A549 (cell line): ENCODE measurements at regions not wholly inside any gene's neighbourhood (a gene's known extent, or its start where the extent isn't known, plus 50 kb on each side); places are given as distances from the start of the nearest gene placed in this dataset.

Experiments
- ATAC-seq, 2 experiments: fragments of 200-7000 bp in 1 of 2; fragments of >200 bp in 1 of 2; cut with Nextera tagmentation in 1 of 2; cut with Tn5 transposase in 1 of 2; 3 replicates each; pipeline versions ENCODE4 v1.8.0 to v1.9.1; 2018 to 2020; ENCODE audit warnings: mild to moderate bottlenecking in 1 of 2, moderate library complexity in 1 of 2
- CTCF ChIA-PET: fragments of 300-600 bp; sonication (Branson Sonifier 250); formaldehyde crosslinking; extraction: SDS; loops from one replicate; lab custom pipeline; 2021; ENCODE audit warnings: antibody characterized with exemption, inconsistent platforms; lab: Yijun Ruan, JAX
- POLR2A ChIA-PET: fragments of 350-600 bp; formaldehyde crosslinking; extraction: SDS; loops from one replicate; lab custom pipeline; 2021; ENCODE audit warnings: antibody characterized with exemption, inconsistent platforms; lab: Yijun Ruan, JAX
- DNase-seq, 2 experiments: peaks; one replicate each; pipeline versions ENCODE4 v3.0.0 to v3.0.0-alpha.2; 2011 to 2016; ENCODE audit warnings: low read depth in 1 of 2, low spot score in 1 of 2
- FAIRE-seq: peaks from 2 replicates; lab custom pipeline; 2011; peaks lifted over from hg19 to GRCh38; lab: Jason Lieb, UNC
- H3K27ac ChIP-seq, 2 experiments: fragments of >200 bp; sonication (Bioruptor Twin); formaldehyde crosslinking; 3 replicates each; pipeline ENCODE4 v1.5.1; 2016 to 2017
- H3K4me1 ChIP-seq: fragments of >200 bp; sonication (Bioruptor Twin); formaldehyde crosslinking; 3 replicates; pipeline ENCODE4 v1.6.1; 2016
- H3K4me2 ChIP-seq: fragments of >200 bp; sonication (Bioruptor Twin); formaldehyde crosslinking; 3 replicates; pipeline ENCODE4 v1.6.1; 2016
- H3K4me3 ChIP-seq: fragments of >200 bp; sonication (Bioruptor Twin); formaldehyde crosslinking; 3 replicates; pipeline ENCODE4 v1.5.1; 2016
- H3K9me3 ChIP-seq: fragments of >200 bp; sonication (Bioruptor Twin); formaldehyde crosslinking; 3 replicates; pipeline ENCODE4 v1.6.1; 2016
- ATOH8 ChIP-seq: fragments of 250-450 bp; sonication (Bioruptor Pico); IDR thresholded peaks from 2 replicates; pipeline ENCODE4 v1.5.0; 2020; ENCODE audit warnings: low read depth, mild to moderate bottlenecking, moderate library complexity
- CHD2 ChIP-seq: fragments of 150-350 bp; IDR thresholded peaks from 2 replicates; pipeline ENCODE4 v1.6.1; 2014; ENCODE audit warnings: low read length; ENCODE audit not compliant: partially characterized antibody
- CTCF ChIP-seq: fragments of >200 bp; sonication (Bioruptor Twin); formaldehyde crosslinking; IDR thresholded peaks from 3 replicates; pipeline ENCODE4 v1.5.1; 2016
- EHF ChIP-seq: fragments of 250-450 bp; sonication (Bioruptor Pico); IDR thresholded peaks from 2 replicates; pipeline ENCODE4 v1.5.0; 2020; ENCODE audit warnings: mild to moderate bottlenecking
- ELK1 ChIP-seq: fragments of 150-350 bp; IDR thresholded peaks from 2 replicates; pipeline ENCODE4 v1.6.1; 2014; ENCODE audit warnings: low read depth, mild to moderate bottlenecking, low read length
- EP300 ChIP-seq, 2 experiments: fragments of >200 bp; sonication (Bioruptor Twin); formaldehyde crosslinking; IDR thresholded peaks; 2 replicates in 1 of 2; 3 replicates in 1 of 2; pipeline ENCODE4 v1.6.1; 2016 to 2017
- ESRRA ChIP-seq: fragments of 150-350 bp; IDR thresholded peaks from 2 replicates; pipeline ENCODE4 v1.6.1; 2014; ENCODE audit warnings: mild to moderate bottlenecking, low read length, borderline replicate concordance
- FOXS1 ChIP-seq: fragments of 250-450 bp; sonication (Bioruptor Pico); IDR thresholded peaks from 2 replicates; pipeline ENCODE4 v1.5.0; 2020; ENCODE audit warnings: mild to moderate bottlenecking, moderate library complexity
- HES2 ChIP-seq: fragments of >200 bp; sonication (Bioruptor Twin); formaldehyde crosslinking; IDR thresholded peaks from 2 replicates; pipeline ENCODE4 v1.6.1; 2016
- HOXB13 ChIP-seq: fragments of 250-450 bp; sonication (Bioruptor Pico); IDR thresholded peaks from 2 replicates; pipeline ENCODE4 v1.5.0; 2020; ENCODE audit warnings: low read depth, mild to moderate bottlenecking, moderate library complexity
- JUN ChIP-seq, 2 experiments: fragments of >200 bp; sonication (Bioruptor Twin); formaldehyde crosslinking; IDR thresholded peaks; 2 replicates in 1 of 2; 3 replicates in 1 of 2; pipeline ENCODE4 v1.6.1; 2016 to 2017
- MAFK ChIP-seq: fragments of 450-650 bp; IDR thresholded peaks from 2 replicates; pipeline ENCODE4 v1.6.1; 2014; ENCODE audit not compliant: partially characterized antibody
- MAZ ChIP-seq: fragments of 150-350 bp; IDR thresholded peaks from 2 replicates; pipeline ENCODE4 v1.6.1; 2014; ENCODE audit warnings: antibody characterized with exemption, low read depth, low read length, borderline replicate concordance
- MYC ChIP-seq: IDR thresholded peaks from 2 replicates; pipeline ENCODE4 v1.6.1; 2012; ENCODE audit warnings: mild to moderate bottlenecking, inconsistent platforms, low read length, improper control_type of control experiment, borderline replicate concordance
- POLR2A ChIP-seq: IDR thresholded peaks from 2 replicates; pipeline ENCODE4 v1.6.1; 2012; ENCODE audit warnings: mild to moderate bottlenecking, low read length
- RARB ChIP-seq: fragments of 250-450 bp; sonication (Bioruptor Pico); IDR thresholded peaks from 2 replicates; pipeline ENCODE4 v1.8.0; 2021; ENCODE audit warnings: mild to moderate bottlenecking, moderate library complexity
- RCOR1 ChIP-seq: fragments of 150-350 bp; IDR thresholded peaks from 2 replicates; pipeline ENCODE4 v1.6.1; 2014; ENCODE audit warnings: antibody characterized with exemption, low read length, low read depth
- RFX5 ChIP-seq: fragments of 450-650 bp; IDR thresholded peaks from 2 replicates; pipeline ENCODE4 v1.7.1; 2014; ENCODE audit warnings: antibody characterized with exemption, mild to moderate bottlenecking, moderate library complexity
- SMC3 ChIP-seq: fragments of >200 bp; sonication (Bioruptor Twin); formaldehyde crosslinking; IDR thresholded peaks from 3 replicates; pipeline ENCODE4 v1.6.1; 2018; ENCODE audit warnings: inconsistent platforms
- TFCP2L1 ChIP-seq: fragments of 250-450 bp; sonication (Bioruptor Pico); IDR thresholded peaks from 2 replicates; pipeline ENCODE4 v1.5.0; 2021; ENCODE audit warnings: mild to moderate bottlenecking
- USF2 ChIP-seq: fragments of 450-650 bp; IDR thresholded peaks from 2 replicates; pipeline ENCODE4 v1.6.1; 2014; ENCODE audit warnings: antibody characterized with exemption
- ZSCAN20 ChIP-seq: fragments of 250-450 bp; sonication (Bioruptor Pico); IDR thresholded peaks from 2 replicates; pipeline ENCODE4 v1.8.0; 2022; ENCODE audit warnings: mild to moderate bottlenecking, moderate library complexity
- WGBS: methylation state at CpG from one replicate; pipeline ENCODE4 v1.1.6; 2017; ENCODE audit errors: missing lambda C conversion rate; 5-methylcytosine and 5-hydroxymethylcytosine counted together
- TF ChIP-seq, protein P1 (sequence below): fragments of 250-450 bp; sonication (Bioruptor Pico); IDR thresholded peaks from 2 replicates; pipeline ENCODE4 v1.5.0; 2021; ENCODE audit warnings: mild to moderate bottlenecking, moderate library complexity, borderline replicate concordance

- POLR2A ChIA-PET, result no interaction called here
- no peak for TF ChIP-seq ESRRA
- TF ChIP-seq CHD2, result no peak
- TF ChIP-seq HOXB13, result no peak
- no peak for TF ChIP-seq CTCF
- no peak for TF ChIP-seq ZSCAN20 (CRISPR knock-in tag)
- TF ChIP-seq EP300 (IDR thresholded peaks at IDR 0.05), result no peak
- TF ChIP-seq POLR2A, result no peak
- no peak for TF ChIP-seq RARB (CRISPR knock-in tag)
- no peak for TF ChIP-seq ATOH8
- TF ChIP-seq MYC, result no peak
- TF ChIP-seq SMC3, result no peak
- TF ChIP-seq MAZ, result no peak
- TF ChIP-seq, protein P1, sequence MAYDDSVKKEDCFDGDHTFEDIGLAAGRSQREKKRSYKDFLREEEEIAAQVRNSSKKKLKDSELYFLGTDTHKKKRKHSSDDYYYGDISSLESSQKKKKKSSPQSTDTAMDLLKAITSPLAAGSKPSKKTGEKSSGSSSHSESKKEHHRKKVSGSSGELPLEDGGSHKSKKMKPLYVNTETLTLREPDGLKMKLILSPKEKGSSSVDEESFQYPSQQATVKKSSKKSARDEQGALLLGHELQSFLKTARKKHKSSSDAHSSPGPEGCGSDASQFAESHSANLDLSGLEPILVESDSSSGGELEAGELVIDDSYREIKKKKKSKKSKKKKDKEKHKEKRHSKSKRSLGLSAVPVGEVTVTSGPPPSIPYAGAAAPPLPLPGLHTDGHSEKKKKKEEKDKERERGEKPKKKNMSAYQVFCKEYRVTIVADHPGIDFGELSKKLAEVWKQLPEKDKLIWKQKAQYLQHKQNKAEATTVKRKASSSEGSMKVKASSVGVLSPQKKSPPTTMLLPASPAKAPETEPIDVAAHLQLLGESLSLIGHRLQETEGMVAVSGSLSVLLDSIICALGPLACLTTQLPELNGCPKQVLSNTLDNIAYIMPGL (CRISPR knock-in tag), result no peak
- TF ChIP-seq RFX5, result no peak
- no peak for TF ChIP-seq MAFK
- TF ChIP-seq RCOR1, result no peak
- TF ChIP-seq HES2, result no peak
- TF ChIP-seq ELK1, result no peak
- no peak for TF ChIP-seq TFCP2L1
- TF ChIP-seq USF2, result no peak
- no peak for DNase-seq
- no peaks in the 10 kb centered on the region for H3K4me1 ChIP-seq
- no peak for FAIRE-seq
- no peak overlapping the region for H3K4me2 ChIP-seq
- no peak for ATAC-seq
- no peak overlapping the region for H3K4me3 ChIP-seq
- H3K9me3 ChIP-seq, result no peaks in the 10 kb centered on the region
- CTCF ChIA-PET, result no interaction called here
- WGBS, result 17% methylated on average over 3 of the region's 3 CpGs
- no peak overlapping the region for H3K27ac ChIP-seq
Measured at GRCh38 chr13:107099661-107100060, 531.7 kb upstream of the ARGLU1 start.

GRCh38 chr13:107097916-107098315 lies 530.0 kb upstream of the ARGLU1 start:
- no peak for FAIRE-seq
- CTCF ChIA-PET, result no interaction called here
- WGBS, result 63% methylated on average over 7 of the region's 7 CpGs
- Histone ChIP-seq H3K9me3 (no peaks in the 10 kb centered on the region), H3K27ac (no peak overlapping the region), H3K4me2 (no peak overlapping the region), H3K4me3 (no peak overlapping the region), H3K4me1 (no peaks in the 10 kb centered on the region)
- DNase-seq, result no peak
- POLR2A ChIA-PET, result no interaction called here
- ATAC-seq, result no peak
- TF ChIP-seq JUN (IDR thresholded peaks at IDR 0.05), result no peak
- no peak for TF ChIP-seq FOXS1 (CRISPR knock-in tag)
- TF ChIP-seq, protein P1 (CRISPR knock-in tag), result no peak
- no peak for TF ChIP-seq EHF (CRISPR knock-in tag)
